ENCODE measurements at regions not wholly inside any gene's neighbourhood (a gene's known extent, or its start where the extent isn't known, plus 50 kb on each side); places are given as distances from the start of the nearest gene placed in this dataset.
A peak's percentile ranks its signal among the peaks of the same experiment; 100 is the strongest.

- Histone ChIP-seq H3K27me3 (ENCODE audit: control insufficient read depth in 2 of 2, insufficient read depth in 2 of 2, low read length in 2 of 2) (no peaks in the 10 kb centered on the region), H4K20me1 (replicated peaks; ENCODE audit: control insufficient read depth, extremely low read depth, insufficient read depth, low read length) (no peaks in the 10 kb centered on the region), H3K9me3 (replicated peaks; ENCODE audit: control insufficient read depth, insufficient read depth, low read length) (no peaks in the 10 kb centered on the region), H3K4me1 (ENCODE audit: control insufficient read depth, extremely low read depth, insufficient read depth, low read length) (no peaks in the 10 kb centered on the region), H3K79me2 (ENCODE audit: control insufficient read depth, insufficient read depth, low read length) (no peaks in the 10 kb centered on the region), H3K36me3 (ENCODE audit: control insufficient read depth in 2 of 2, extremely low read depth in 1 of 2, insufficient read depth in 2 of 2, low read length in 2 of 2) (no peaks in the 10 kb centered on the region), H2AFZ (ENCODE audit: low read depth, low read length) (no peak overlapping the region), H3K4me3 (replicated peaks in 1 of 3; ENCODE audit: insufficient read depth in 1 of 3, low read depth in 1 of 3, low read length in 3 of 3) (no peak overlapping the region), H3K4me2 (ENCODE audit: insufficient read depth, low read length) (no peak overlapping the region), H3K27ac (ENCODE audit: insufficient read depth, low read depth, low read length) (no peak overlapping the region), H3K9me1 (replicated peaks; ENCODE audit: control insufficient read depth, extremely low read depth, insufficient read depth, low read length) (no peaks in the 10 kb centered on the region), H3K9ac (replicated peaks; ENCODE audit: extremely low read depth, insufficient read depth, low read length) (no peak overlapping the region)
- TF ChIP-seq JUN (IDR thresholded peaks at IDR 0.05; ENCODE audit: borderline replicate concordance, insufficient read depth, insufficient read length, low read depth) (no peak), POLR2AphosphoS5 (IDR thresholded peaks at IDR 0.05; ENCODE audit: insufficient read depth, low read depth, low read length) (no peak), GATA2 (IDR thresholded peaks at IDR 0.05; ENCODE audit: insufficient read depth, insufficient read length, low read depth, low read length) (no peak), FOS (IDR thresholded peaks at IDR 0.05; ENCODE audit: borderline replicate concordance, insufficient read depth, low read length) (no peak), EZH2 (IDR thresholded peaks at IDR 0.05; ENCODE audit: borderline replicate concordance, low read depth, low read length, severe bottlenecking) (no peak), MYC (IDR thresholded peaks at IDR 0.05; ENCODE audit: low read depth, low read length) (no peak), POLR2A (IDR thresholded peaks at IDR 0.05; ENCODE audit: low read depth, low read length) (no peak), CTCF (IDR thresholded peaks at IDR 0.05; ENCODE audit: extremely low read depth in 1 of 2, insufficient read depth in 1 of 2, low read depth in 1 of 2, low read length in 2 of 2) (no peak), MAX (IDR thresholded peaks at IDR 0.05; ENCODE audit: insufficient read depth, insufficient read length) (no peak)
- intact Hi-C loops (cut with micrococcal nuclease) = loop anchor here (5.0 kb wide), 1 partner anchor 38 kb away; no protein-coding TSS in a partner anchor
- CTCF ChIA-PET = no interaction called here
- dilution Hi-C loops (cut with MboI; ENCODE audit: extremely low pct_ligation_motif_present, low sequenced_read_pairs) = no loop called here
- DNase-seq (ENCODE audit: low read depth, low spot score) = peak; percentile 16
- no TSS peak for BruUV-seq (replicated peaks)
- POLR2A ChIA-PET = no interaction called here
- no peak for FAIRE-seq
Observed at GRCh38 chr21:28220680-28221079, 772.0 kb downstream of the LTN1 start.
